ENCODE measurements at regions not wholly inside any gene's neighbourhood (a gene's known extent, or its start where the extent isn't known, plus 50 kb on each side); places are given as distances from the start of the nearest gene placed in this dataset.
"Not testable (repeated sequence)": the region's sequence is repeated elsewhere in the genome, so short reads cannot be mapped to it uniquely, and the experiment has no call there.

DNA sequence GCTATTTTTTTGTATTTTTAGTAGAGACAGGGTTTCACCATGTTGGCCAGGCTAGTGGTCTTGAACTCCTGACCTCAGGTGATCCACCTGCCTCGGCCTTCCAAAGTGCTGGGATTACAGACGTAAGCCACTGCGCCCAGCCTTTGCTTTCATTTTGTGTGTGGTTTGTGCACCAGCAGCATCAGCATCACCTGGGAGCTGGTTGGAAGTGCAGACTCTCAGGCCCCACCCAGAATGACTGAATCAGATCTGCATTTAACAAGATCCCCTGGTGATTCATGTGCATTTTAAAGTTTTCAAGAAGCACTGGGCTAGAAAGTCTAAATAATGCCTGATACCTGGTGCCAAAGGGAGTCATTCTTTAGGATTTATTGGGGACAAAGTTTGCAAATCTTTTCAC, 73.4 kb upstream of the BNIP2 start:
- no peak overlapping the region for H3K4me3 ChIP-seq (ENCODE audit: low read length)
- no peaks in the 10 kb centered on the region for H3K27me3 ChIP-seq (ENCODE audit: control insufficient read depth, insufficient read depth, low read length)
- H3K27ac ChIP-seq (ENCODE audit: low read length): no peak overlapping the region
- H3K36me3 ChIP-seq (ENCODE audit: control insufficient read depth, low read depth, low read length): no peaks in the 10 kb centered on the region
- H3K9ac ChIP-seq (ENCODE audit: low read length): no peak overlapping the region
- peaks cover 7% of the 10 kb centered on the region for H3K4me1 ChIP-seq (ENCODE audit: control insufficient read depth, low read depth, low read length)
- no peaks in the 10 kb centered on the region for H3K9me3 ChIP-seq (ENCODE audit: control insufficient read depth, low read depth, low read length)

DNA sequence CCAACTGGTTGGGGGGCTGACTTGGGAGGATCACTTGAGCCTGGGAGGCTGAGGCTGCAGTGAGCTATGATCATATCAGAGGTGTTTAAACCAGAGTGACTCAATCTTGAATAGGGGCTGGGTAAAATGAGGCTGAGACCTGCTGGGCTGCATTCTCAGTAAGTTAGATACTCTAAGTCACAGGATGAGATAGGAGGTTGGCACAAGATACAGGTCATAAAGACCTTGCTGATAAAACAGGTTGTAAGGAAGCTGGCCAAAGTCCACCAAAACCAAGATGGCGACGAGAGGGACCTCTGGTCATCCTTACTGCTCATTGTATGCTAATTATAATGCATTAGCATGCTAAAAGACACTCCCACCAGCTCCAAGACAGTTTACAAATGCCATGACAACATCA, 71.1 kb upstream of the BNIP2 start:
- not testable (repeated sequence) for H3K27ac ChIP-seq (ENCODE audit: low read length); H3K4me1 ChIP-seq (ENCODE audit: control insufficient read depth, low read depth, low read length); H3K36me3 ChIP-seq (ENCODE audit: control insufficient read depth, low read depth, low read length); H3K9ac ChIP-seq (ENCODE audit: low read length); H3K9me3 ChIP-seq (ENCODE audit: control insufficient read depth, low read depth, low read length); H3K27me3 ChIP-seq (ENCODE audit: control insufficient read depth, insufficient read depth, low read length); H3K4me3 ChIP-seq (ENCODE audit: low read length)

GRCh38 chr15:59751552-59752413, 62.7 kb upstream of the BNIP2 start:
- no peak overlapping the region for H3K9ac ChIP-seq (ENCODE audit: low read length)
- no peak overlapping the region for H3K27ac ChIP-seq (ENCODE audit: low read length)
- H3K9me3 ChIP-seq (ENCODE audit: control insufficient read depth, low read depth, low read length): no peaks in the 10 kb centered on the region
- no peaks in the 10 kb centered on the region for H3K4me1 ChIP-seq (ENCODE audit: control insufficient read depth, low read depth, low read length)
- H3K27me3 ChIP-seq (ENCODE audit: control insufficient read depth, insufficient read depth, low read length): no peaks in the 10 kb centered on the region
- no peaks in the 10 kb centered on the region for H3K36me3 ChIP-seq (ENCODE audit: control insufficient read depth, low read depth, low read length)
- no peak overlapping the region for H3K4me3 ChIP-seq (ENCODE audit: low read length)

DNA sequence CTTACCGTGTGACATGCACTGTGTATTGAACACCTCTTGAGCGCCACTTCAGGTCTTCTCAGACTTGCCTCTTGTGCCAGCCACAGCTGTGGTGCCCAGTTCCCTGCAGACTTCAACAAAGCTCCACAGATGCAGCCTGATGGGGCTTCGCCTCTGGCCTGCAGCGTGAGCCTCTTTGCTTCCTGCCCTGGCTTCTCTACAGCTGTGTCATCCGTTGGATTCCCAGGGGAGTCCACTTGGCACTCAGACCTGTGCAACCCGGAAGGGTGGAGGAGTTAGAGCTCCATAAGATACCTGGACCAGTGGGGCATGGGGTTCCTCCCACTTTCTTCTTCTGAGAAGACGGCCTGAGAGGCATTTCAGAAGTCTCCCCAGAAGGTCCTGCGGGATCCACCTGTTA, 57.7 kb upstream of the BNIP2 start:
- Histone ChIP-seq H3K4me1 (ENCODE audit: control insufficient read depth, low read depth, low read length) (no peaks in the 10 kb centered on the region), H3K9me3 (ENCODE audit: control insufficient read depth, low read depth, low read length) (no peaks in the 10 kb centered on the region), H3K27ac (ENCODE audit: low read length) (no peak overlapping the region), H3K36me3 (ENCODE audit: control insufficient read depth, low read depth, low read length) (no peaks in the 10 kb centered on the region), H3K27me3 (ENCODE audit: control insufficient read depth, insufficient read depth, low read length) (no peaks in the 10 kb centered on the region), H3K4me3 (ENCODE audit: low read length) (no peak overlapping the region), H3K9ac (ENCODE audit: low read length) (no peak overlapping the region)

GRCh38 chr15:59741274-59741906, 52.3 kb upstream of the BNIP2 start:
- Histone ChIP-seq H3K4me1 (ENCODE audit: control insufficient read depth, low read depth, low read length) (no peaks in the 10 kb centered on the region), H3K4me3 (ENCODE audit: low read length) (no peak overlapping the region), H3K36me3 (ENCODE audit: control insufficient read depth, low read depth, low read length) (no peaks in the 10 kb centered on the region), H3K9ac (ENCODE audit: low read length) (no peak overlapping the region), H3K27me3 (ENCODE audit: control insufficient read depth, insufficient read depth, low read length) (no peaks in the 10 kb centered on the region), H3K27ac (ENCODE audit: low read length) (no peak overlapping the region), H3K9me3 (ENCODE audit: control insufficient read depth, low read depth, low read length) (no peaks in the 10 kb centered on the region)

GRCh38 chr15:59739557-59740186, 50.6 kb upstream of the BNIP2 start:
- Histone ChIP-seq H3K36me3 (ENCODE audit: control insufficient read depth, low read depth, low read length) (no peaks in the 10 kb centered on the region), H3K4me3 (ENCODE audit: low read length) (no peak overlapping the region), H3K27ac (ENCODE audit: low read length) (no peak overlapping the region), H3K9me3 (ENCODE audit: control insufficient read depth, low read depth, low read length) (no peaks in the 10 kb centered on the region), H3K27me3 (ENCODE audit: control insufficient read depth, insufficient read depth, low read length) (no peaks in the 10 kb centered on the region), H3K4me1 (ENCODE audit: control insufficient read depth, low read depth, low read length) (no peaks in the 10 kb centered on the region), H3K9ac (ENCODE audit: low read length) (no peak overlapping the region)

Measured in iPS-18a (cell line).